GM12891 (cell line): ENCODE measurements at regions not wholly inside any gene's neighbourhood (a gene's known extent, or its start where the extent isn't known, plus 50 kb on each side); places are given as distances from the start of the nearest gene placed in this dataset.

Source experiments
- DNase-seq: peaks from one replicate; pipeline ENCODE4 v3.0.0; 2011; ENCODE audit warnings: low spot score; ENCODE audit not compliant: insufficient read length
- FAIRE-seq: peaks from 2 replicates; lab custom pipeline; 2011; peaks lifted over from hg19 to GRCh38; lab: Jason Lieb, UNC
- PAX5 ChIP-seq: IDR thresholded peaks from 2 replicates; pipeline ENCODE4 v1.6.1; 2011; ENCODE audit warnings: low read length, moderate library complexity, mild to moderate bottlenecking; ENCODE audit not compliant: insufficient read depth, severe bottlenecking
- POLR2A ChIP-seq: IDR thresholded peaks from 2 replicates; pipeline ENCODE4 v1.6.1; 2011; ENCODE audit warnings: low read depth, low read length, control low read depth
- POLR2AphosphoS5 ChIP-seq: IDR thresholded peaks from 2 replicates; pipeline ENCODE4 v1.6.1; 2011; ENCODE audit warnings: low read depth, low read length, control low read depth
- POU2F2 ChIP-seq: IDR thresholded peaks from 2 replicates; pipeline ENCODE4 v1.6.1; 2011; ENCODE audit warnings: low read depth, mild to moderate bottlenecking, control low read depth, low read length, moderate library complexity
- SPI1 ChIP-seq: IDR thresholded peaks from 2 replicates; pipeline ENCODE4 v1.6.1; 2011; ENCODE audit warnings: low read depth, low read length, control low read depth
- TAF1 ChIP-seq: IDR thresholded peaks from 2 replicates; pipeline ENCODE4 v1.6.1; 2011; ENCODE audit warnings: low read depth, low read length, control low read depth

DNA sequence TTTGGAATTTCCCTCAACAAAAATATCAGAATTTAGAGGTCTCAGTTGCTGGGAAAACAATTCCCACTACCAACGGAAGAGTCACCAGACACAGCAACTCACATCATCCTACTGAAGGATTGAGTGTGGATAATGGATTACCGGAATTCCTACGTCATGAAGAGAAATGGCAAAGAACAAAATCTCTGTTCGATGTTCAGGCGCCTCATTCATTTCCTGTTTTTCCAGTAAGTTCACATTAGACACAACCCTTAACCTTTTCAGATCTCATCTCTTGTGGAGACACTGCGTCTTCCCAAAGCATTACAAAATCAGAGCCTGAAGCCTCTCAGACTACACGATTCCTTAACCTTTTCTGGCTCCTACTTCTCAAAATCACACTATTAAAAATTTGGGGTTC lies 58.5 kb upstream of the CPEB2 start:
- TF ChIP-seq POU2F2 (no peak), SPI1 (no peak), TAF1 (no peak), POLR2AphosphoS5 (no peak), POLR2A (no peak), PAX5 (no peak)
- FAIRE-seq (no peak), DNase-seq (no peak)

DNA sequence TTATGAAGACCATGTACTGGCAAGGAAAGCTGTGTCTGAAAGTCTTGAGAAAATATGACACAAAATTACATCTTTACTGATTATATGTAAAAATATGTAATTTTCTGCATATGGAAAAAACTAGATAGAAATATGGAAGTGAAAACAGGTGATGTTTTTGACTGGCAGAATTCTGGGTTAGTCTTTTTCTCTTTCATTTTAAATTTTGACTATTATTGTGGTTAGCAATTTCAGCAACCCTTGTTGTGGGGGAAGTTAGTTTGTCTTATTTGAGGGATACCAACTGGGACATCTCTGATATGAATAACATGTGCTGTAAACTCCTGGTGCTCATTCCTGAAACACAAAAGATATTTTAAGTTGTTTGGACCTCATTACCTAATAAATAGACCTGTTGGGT lies 49.9 kb upstream of the CPEB2 start:
- DNase-seq (no peak), FAIRE-seq (no peak)
- TF ChIP-seq TAF1: no peak
- peak; percentile 34; the same call in 1 of the 2 replicates for TF ChIP-seq SPI1
